ENCODE measurements at regions not wholly inside any gene's neighbourhood (a gene's known extent, or its start where the extent isn't known, plus 50 kb on each side); places are given as distances from the start of the nearest gene placed in this dataset.

DNA sequence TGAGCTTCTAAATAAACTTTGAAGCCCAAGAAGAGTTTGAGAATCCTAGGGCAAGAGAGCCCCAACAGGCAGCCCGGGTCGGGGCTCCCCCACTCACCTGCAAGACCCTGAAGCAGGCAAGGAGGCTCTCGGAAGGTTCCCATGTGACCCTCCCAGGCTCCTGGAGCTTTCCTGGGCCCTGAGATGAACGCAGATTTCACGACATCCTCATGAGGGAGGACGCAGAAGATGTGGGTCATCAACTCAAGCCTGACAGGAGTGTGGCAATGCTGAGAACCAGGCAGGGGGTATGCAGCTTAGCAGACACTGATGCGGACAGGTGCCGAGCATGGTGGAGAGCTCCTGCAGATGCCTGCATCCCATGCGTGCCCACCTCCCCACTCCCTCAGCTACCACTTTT lies 184.5 kb upstream of the SLC24A3 start:
- TF ChIP-seq, protein P1, sequence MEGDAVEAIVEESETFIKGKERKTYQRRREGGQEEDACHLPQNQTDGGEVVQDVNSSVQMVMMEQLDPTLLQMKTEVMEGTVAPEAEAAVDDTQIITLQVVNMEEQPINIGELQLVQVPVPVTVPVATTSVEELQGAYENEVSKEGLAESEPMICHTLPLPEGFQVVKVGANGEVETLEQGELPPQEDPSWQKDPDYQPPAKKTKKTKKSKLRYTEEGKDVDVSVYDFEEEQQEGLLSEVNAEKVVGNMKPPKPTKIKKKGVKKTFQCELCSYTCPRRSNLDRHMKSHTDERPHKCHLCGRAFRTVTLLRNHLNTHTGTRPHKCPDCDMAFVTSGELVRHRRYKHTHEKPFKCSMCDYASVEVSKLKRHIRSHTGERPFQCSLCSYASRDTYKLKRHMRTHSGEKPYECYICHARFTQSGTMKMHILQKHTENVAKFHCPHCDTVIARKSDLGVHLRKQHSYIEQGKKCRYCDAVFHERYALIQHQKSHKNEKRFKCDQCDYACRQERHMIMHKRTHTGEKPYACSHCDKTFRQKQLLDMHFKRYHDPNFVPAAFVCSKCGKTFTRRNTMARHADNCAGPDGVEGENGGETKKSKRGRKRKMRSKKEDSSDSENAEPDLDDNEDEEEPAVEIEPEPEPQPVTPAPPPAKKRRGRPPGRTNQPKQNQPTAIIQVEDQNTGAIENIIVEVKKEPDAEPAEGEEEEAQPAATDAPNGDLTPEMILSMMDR (IDR thresholded peaks at IDR 0.05): no peak
- no peak for TF ChIP-seq POLR2A (IDR thresholded peaks at IDR 0.05)

All from adrenal gland (tissue), 5 donors.